ENCODE measurements at regions not wholly inside any gene's neighbourhood (a gene's known extent, or its start where the extent isn't known, plus 50 kb on each side); places are given as distances from the start of the nearest gene placed in this dataset.

- H3K27me3 ChIP-seq (ENCODE audit: control insufficient read depth, insufficient read depth, low read length) = no peaks in the 10 kb centered on the region
Measured at GRCh38 chr2:122136056-122136455, 380.6 kb downstream of the TSN start.

GRCh38 chr2:122138561-122138960 lies 383.1 kb downstream of the TSN start:
- Histone ChIP-seq H3K4me3 (ENCODE audit: low read depth, low read length) (no peak overlapping the region), H3K9me3 (ENCODE audit: control insufficient read depth, insufficient read depth, low read length) (no peaks in the 10 kb centered on the region), H3K36me3 (ENCODE audit: control insufficient read depth, insufficient read depth, low read length) (no peaks in the 10 kb centered on the region), H3K4me1 (ENCODE audit: control insufficient read depth, insufficient read depth, low read length) (no peaks in the 10 kb centered on the region), H3K9ac (ENCODE audit: low read depth, low read length) (no peak overlapping the region), H3K27me3 (ENCODE audit: control insufficient read depth, insufficient read depth, low read length) (no peaks in the 10 kb centered on the region)

More at GRCh38 chr2:122136056-122136455, 380.6 kb downstream of the TSN start:
- Histone ChIP-seq H3K9ac (ENCODE audit: low read depth, low read length) (no peak overlapping the region), H3K4me3 (ENCODE audit: low read depth, low read length) (no peak overlapping the region), H3K36me3 (ENCODE audit: control insufficient read depth, insufficient read depth, low read length) (no peaks in the 10 kb centered on the region), H3K4me1 (ENCODE audit: control insufficient read depth, insufficient read depth, low read length) (no peaks in the 10 kb centered on the region), H3K9me3 (ENCODE audit: control insufficient read depth, insufficient read depth, low read length) (no peaks in the 10 kb centered on the region)

GRCh38 chr2:122139739-122140420 lies 384.4 kb downstream of the TSN start:
- Histone ChIP-seq H3K9ac (ENCODE audit: low read depth, low read length) (no peak overlapping the region), H3K36me3 (ENCODE audit: control insufficient read depth, insufficient read depth, low read length) (no peaks in the 10 kb centered on the region), H3K9me3 (ENCODE audit: control insufficient read depth, insufficient read depth, low read length) (no peaks in the 10 kb centered on the region), H3K4me3 (ENCODE audit: low read depth, low read length) (no peak overlapping the region), H3K4me1 (ENCODE audit: control insufficient read depth, insufficient read depth, low read length) (no peaks in the 10 kb centered on the region), H3K27me3 (ENCODE audit: control insufficient read depth, insufficient read depth, low read length) (no peaks in the 10 kb centered on the region)

GRCh38 chr2:122144884-122145283 lies 389.4 kb downstream of the TSN start:
- Histone ChIP-seq H3K27me3 (ENCODE audit: control insufficient read depth, insufficient read depth, low read length) (no peaks in the 10 kb centered on the region), H3K9ac (ENCODE audit: low read depth, low read length) (no peak overlapping the region), H3K36me3 (ENCODE audit: control insufficient read depth, insufficient read depth, low read length) (no peaks in the 10 kb centered on the region), H3K4me1 (ENCODE audit: control insufficient read depth, insufficient read depth, low read length) (no peaks in the 10 kb centered on the region), H3K9me3 (ENCODE audit: control insufficient read depth, insufficient read depth, low read length) (no peaks in the 10 kb centered on the region), H3K4me3 (ENCODE audit: low read depth, low read length) (no peak overlapping the region)

GRCh38 chr2:122145856-122146255 lies 390.4 kb downstream of the TSN start:
- Histone ChIP-seq H3K36me3 (ENCODE audit: control insufficient read depth, insufficient read depth, low read length) (no peaks in the 10 kb centered on the region), H3K4me3 (ENCODE audit: low read depth, low read length) (no peak overlapping the region), H3K9me3 (ENCODE audit: control insufficient read depth, insufficient read depth, low read length) (no peaks in the 10 kb centered on the region), H3K27me3 (ENCODE audit: control insufficient read depth, insufficient read depth, low read length) (no peaks in the 10 kb centered on the region), H3K9ac (ENCODE audit: low read depth, low read length) (no peak overlapping the region), H3K4me1 (ENCODE audit: control insufficient read depth, insufficient read depth, low read length) (no peaks in the 10 kb centered on the region)

GRCh38 chr2:122148128-122148767 lies 392.8 kb downstream of the TSN start:
- Histone ChIP-seq H3K9me3 (ENCODE audit: control insufficient read depth, insufficient read depth, low read length) (no peaks in the 10 kb centered on the region), H3K9ac (ENCODE audit: low read depth, low read length) (no peak overlapping the region), H3K27me3 (ENCODE audit: control insufficient read depth, insufficient read depth, low read length) (no peaks in the 10 kb centered on the region), H3K36me3 (ENCODE audit: control insufficient read depth, insufficient read depth, low read length) (no peaks in the 10 kb centered on the region), H3K4me1 (ENCODE audit: control insufficient read depth, insufficient read depth, low read length) (no peaks in the 10 kb centered on the region), H3K4me3 (ENCODE audit: low read depth, low read length) (no peak overlapping the region)

GRCh38 chr2:122150524-122151280 lies 395.3 kb downstream of the TSN start:
- no peaks in the 10 kb centered on the region for H3K27me3 ChIP-seq (ENCODE audit: control insufficient read depth, insufficient read depth, low read length)
- H3K36me3 ChIP-seq (ENCODE audit: control insufficient read depth, insufficient read depth, low read length) = no peaks in the 10 kb centered on the region
- H3K9ac ChIP-seq (ENCODE audit: low read depth, low read length) = no peak overlapping the region
- H3K4me1 ChIP-seq (ENCODE audit: control insufficient read depth, insufficient read depth, low read length) = peaks cover 2% of the 10 kb centered on the region
- H3K9me3 ChIP-seq (ENCODE audit: control insufficient read depth, insufficient read depth, low read length) = no peaks in the 10 kb centered on the region
- no peak overlapping the region for H3K4me3 ChIP-seq (ENCODE audit: low read depth, low read length)

GRCh38 chr2:122152571-122152970 lies 397.1 kb downstream of the TSN start:
- no peaks in the 10 kb centered on the region for H3K9me3 ChIP-seq (ENCODE audit: control insufficient read depth, insufficient read depth, low read length)

GRCh38 chr2:122156176-122156890 lies 400.9 kb downstream of the TSN start:
- Histone ChIP-seq H3K4me3 (ENCODE audit: low read depth, low read length) (no peak overlapping the region), H3K9me3 (ENCODE audit: control insufficient read depth, insufficient read depth, low read length) (no peaks in the 10 kb centered on the region), H3K4me1 (ENCODE audit: control insufficient read depth, insufficient read depth, low read length) (peaks cover 2% of the 10 kb centered on the region), H3K36me3 (ENCODE audit: control insufficient read depth, insufficient read depth, low read length) (no peaks in the 10 kb centered on the region), H3K27me3 (ENCODE audit: control insufficient read depth, insufficient read depth, low read length) (no peaks in the 10 kb centered on the region), H3K9ac (ENCODE audit: low read depth, low read length) (peak overlapping the region; percentile 24)

More at GRCh38 chr2:122152571-122152970, 397.1 kb downstream of the TSN start:
- H3K9ac ChIP-seq (ENCODE audit: low read depth, low read length) = no peak overlapping the region
- H3K36me3 ChIP-seq (ENCODE audit: control insufficient read depth, insufficient read depth, low read length) = no peaks in the 10 kb centered on the region
- H3K4me3 ChIP-seq (ENCODE audit: low read depth, low read length) = no peak overlapping the region
- no peaks in the 10 kb centered on the region for H3K27me3 ChIP-seq (ENCODE audit: control insufficient read depth, insufficient read depth, low read length)
- peaks cover 2% of the 10 kb centered on the region for H3K4me1 ChIP-seq (ENCODE audit: control insufficient read depth, insufficient read depth, low read length)

- H3K36me3 ChIP-seq (ENCODE audit: control insufficient read depth, insufficient read depth, low read length) = no peaks in the 10 kb centered on the region
- H3K27me3 ChIP-seq (ENCODE audit: control insufficient read depth, insufficient read depth, low read length) = no peaks in the 10 kb centered on the region
- H3K9me3 ChIP-seq (ENCODE audit: control insufficient read depth, insufficient read depth, low read length) = no peaks in the 10 kb centered on the region
- peaks cover 2% of the 10 kb centered on the region for H3K4me1 ChIP-seq (ENCODE audit: control insufficient read depth, insufficient read depth, low read length)
- no peak overlapping the region for H3K9ac ChIP-seq (ENCODE audit: low read depth, low read length)
- no peak overlapping the region for H3K4me3 ChIP-seq (ENCODE audit: low read depth, low read length)
Measured at GRCh38 chr2:122157158-122157557, 401.7 kb downstream of the TSN start.

- H3K4me3 ChIP-seq (ENCODE audit: low read depth, low read length) = no peak overlapping the region
- no peaks in the 10 kb centered on the region for H3K4me1 ChIP-seq (ENCODE audit: control insufficient read depth, insufficient read depth, low read length)
- H3K36me3 ChIP-seq (ENCODE audit: control insufficient read depth, insufficient read depth, low read length) = no peaks in the 10 kb centered on the region
- no peaks in the 10 kb centered on the region for H3K27me3 ChIP-seq (ENCODE audit: control insufficient read depth, insufficient read depth, low read length)
- H3K9me3 ChIP-seq (ENCODE audit: control insufficient read depth, insufficient read depth, low read length) = no peaks in the 10 kb centered on the region
- H3K9ac ChIP-seq (ENCODE audit: low read depth, low read length) = no peak overlapping the region
Measured at GRCh38 chr2:122163617-122164016, 408.2 kb downstream of the TSN start.

Measured in iPS-15b (cell line).